GM18517 (cell line): ENCODE measurements at regions not wholly inside any gene's neighbourhood (a gene's known extent, or its start where the extent isn't known, plus 50 kb on each side); places are given as distances from the start of the nearest gene placed in this dataset.

Experiments used
- ATAC-seq: cut with Tn5 transposase; IDR thresholded peaks from one replicate; pipeline ENCODE4 v1.9.1; 2021; ENCODE audit warnings: mild to moderate bottlenecking, moderate library complexity; ENCODE audit not compliant: unreplicated experiment

- ATAC-seq: no peak
Measured at GRCh38 chr2:45275806-45276205, 266.6 kb upstream of the SIX2 start.

DNA sequence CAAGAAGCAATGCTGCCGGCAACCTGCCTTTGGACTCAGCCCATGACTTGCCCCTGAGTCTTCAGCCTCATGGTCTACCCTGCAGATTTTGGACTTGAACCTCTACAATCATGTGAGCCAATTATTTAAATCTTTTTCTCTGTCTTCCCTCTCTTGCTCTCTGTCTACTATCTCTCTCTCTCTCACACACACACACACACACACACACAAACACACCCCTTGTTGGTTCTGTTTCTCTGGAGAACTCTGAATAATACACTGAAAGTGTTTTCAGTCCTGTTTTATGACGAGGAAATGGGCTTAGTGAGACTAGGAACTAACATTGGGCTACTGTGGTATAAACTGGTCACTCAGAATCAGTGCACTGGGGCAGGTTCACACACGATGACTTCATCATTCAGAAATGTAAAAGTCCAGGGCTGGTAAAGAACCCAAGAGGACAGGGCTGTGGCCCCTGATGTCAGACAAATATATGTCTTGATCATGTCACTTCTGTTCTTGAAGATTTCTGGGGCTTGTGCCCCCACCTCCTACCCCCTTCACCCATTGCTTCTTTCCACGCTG, 266.1 kb upstream of the SIX2 start:
- ATAC-seq: no peak

GRCh38 chr2:45274250-45274926, 265.1 kb upstream of the SIX2 start:
- ATAC-seq: no peak

- ATAC-seq: no peak
Measured at GRCh38 chr2:45273412-45274249, 264.4 kb upstream of the SIX2 start.

DNA sequence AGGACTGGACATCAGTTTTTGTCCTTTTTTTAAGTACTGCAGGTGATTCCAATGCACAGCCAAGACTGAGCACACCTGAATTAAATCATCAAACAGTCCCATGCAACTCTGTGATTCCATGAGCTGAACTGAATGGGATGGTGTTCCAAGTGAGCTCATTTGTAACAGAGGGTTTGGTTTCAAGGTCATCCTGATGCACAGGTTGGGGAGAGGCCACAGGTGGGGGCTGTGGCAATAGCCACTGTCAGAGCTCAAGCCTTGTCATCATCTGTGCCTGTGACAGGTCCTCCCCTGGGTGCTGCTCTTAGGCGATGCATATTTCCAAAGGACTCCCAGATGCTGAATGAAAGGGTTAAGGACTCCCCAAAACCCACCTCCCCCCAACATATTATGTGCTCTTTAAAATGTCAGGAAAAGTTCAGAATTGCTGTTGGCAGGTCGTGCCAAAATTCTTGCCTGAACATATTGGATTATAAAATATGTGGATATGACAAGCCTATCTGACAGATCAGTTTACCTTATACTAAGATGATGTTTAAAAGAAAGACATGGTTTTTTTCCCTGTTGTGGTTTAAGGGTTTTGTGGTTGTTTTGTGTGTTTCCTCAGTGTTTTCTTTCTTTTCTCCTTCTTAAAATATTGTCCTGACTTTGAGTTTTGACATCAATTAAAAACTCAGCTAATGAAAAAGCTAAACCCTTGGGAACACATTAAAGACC, 263.5 kb upstream of the SIX2 start:
- ATAC-seq: no peak

GRCh38 chr2:45269149-45269793, 260.0 kb upstream of the SIX2 start:
- ATAC-seq: no peak

DNA sequence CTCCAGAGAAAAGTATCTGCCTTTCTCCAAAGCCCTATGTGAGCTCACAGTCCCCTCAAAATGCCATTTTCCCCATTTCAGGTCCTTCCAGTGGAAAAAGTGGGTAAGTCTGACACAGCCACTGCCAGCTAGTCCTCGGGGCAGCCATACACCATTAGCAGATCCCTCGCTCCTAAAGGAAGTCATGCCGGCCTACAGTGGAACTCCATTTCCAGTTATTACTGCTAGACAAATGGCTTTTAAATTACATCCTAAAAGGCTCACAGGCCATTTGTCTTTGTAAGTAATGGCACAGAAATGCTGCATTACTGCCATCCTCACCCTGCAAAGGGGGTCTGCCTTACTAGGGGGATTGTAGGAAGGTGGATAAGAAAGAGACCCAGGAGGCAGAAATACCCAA, 259.4 kb upstream of the SIX2 start:
- ATAC-seq: no peak

GRCh38 chr2:45267062-45267792, 258.0 kb upstream of the SIX2 start:
- ATAC-seq: no peak

DNA sequence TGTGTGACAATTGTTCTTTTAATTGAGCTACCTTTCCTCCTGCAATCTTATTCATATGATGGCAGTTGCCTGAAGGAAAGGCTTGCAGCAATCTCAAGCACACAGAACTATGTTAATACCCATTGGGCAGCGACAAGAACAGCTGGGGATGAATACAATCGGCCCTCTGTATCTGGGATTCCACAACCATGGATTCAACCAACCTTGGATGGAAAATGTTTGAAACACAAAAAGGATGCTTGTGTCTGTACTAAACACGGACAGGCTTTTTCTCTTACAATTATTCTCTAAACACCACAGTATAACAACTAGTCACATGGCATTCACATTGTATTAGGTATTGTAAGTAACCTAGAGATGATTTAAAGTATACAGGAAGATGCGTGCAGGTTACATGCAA, 256.1 kb upstream of the SIX2 start:
- no peak for ATAC-seq

- ATAC-seq: no peak
Measured at GRCh38 chr2:45264227-45265225, 255.3 kb upstream of the SIX2 start.

DNA sequence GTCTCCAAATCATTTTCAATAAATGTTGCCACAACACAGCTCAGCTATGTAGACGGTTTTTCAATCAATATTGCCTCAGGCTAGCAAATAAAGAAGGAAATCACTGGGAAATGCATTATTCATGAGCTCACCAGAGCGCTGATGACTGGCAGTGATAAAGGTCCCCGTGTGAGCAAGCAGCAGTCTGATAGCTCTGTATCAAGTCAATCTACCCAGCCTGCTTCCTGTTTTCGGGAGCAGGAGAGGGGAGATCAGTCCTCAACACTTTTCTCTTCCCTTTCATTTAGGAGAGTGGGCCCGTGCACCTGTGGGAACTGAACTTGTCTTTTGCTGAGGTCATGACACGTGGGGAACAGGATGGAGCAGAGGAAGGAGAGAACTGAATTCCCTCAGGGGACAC, 253.9 kb upstream of the SIX2 start:
- ATAC-seq: no peak

GRCh38 chr2:45261746-45262145, 252.5 kb upstream of the SIX2 start:
- no peak for ATAC-seq

DNA sequence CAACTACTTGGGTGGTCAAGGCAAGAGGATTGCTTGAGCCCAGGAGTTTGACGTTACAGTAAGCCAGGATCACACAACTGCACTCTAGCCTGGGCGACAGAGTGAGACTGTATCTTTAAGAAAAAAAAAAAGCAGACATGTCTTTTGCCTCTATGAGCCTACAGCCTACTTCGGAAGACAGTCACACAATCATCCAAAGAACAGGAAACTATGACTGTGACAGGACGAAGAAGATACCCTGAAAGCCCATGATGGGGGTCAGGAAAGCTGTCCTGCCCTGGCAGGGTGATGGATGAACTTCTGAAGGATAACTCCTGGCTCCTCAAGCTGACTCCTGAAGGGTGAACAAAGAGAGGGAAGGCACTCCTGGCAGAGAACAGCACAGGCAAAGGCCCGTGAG, 251.7 kb upstream of the SIX2 start:
- ATAC-seq: no peak

GRCh38 chr2:45259547-45260160, 250.4 kb upstream of the SIX2 start:
- ATAC-seq: no peak

DNA sequence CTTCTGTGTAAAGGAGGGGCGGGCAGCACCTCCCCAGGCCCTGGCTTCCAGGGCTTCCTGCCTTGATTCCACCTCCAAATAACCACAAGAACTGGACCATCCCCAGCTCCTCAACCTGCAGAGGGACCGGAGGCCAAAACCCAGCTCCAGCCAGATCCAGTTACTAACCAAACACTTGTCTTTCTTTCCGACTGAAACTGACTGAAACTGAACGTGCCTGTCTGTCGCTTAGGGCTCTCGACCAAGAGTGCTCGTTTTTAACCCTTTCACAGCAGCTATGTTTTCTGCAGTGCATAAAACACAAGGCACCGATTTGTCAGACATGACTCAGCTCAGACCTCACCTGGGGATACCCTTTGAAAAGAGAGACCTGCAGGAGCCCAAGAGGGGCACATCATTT, 249.9 kb upstream of the SIX2 start:
- no peak for ATAC-seq

DNA sequence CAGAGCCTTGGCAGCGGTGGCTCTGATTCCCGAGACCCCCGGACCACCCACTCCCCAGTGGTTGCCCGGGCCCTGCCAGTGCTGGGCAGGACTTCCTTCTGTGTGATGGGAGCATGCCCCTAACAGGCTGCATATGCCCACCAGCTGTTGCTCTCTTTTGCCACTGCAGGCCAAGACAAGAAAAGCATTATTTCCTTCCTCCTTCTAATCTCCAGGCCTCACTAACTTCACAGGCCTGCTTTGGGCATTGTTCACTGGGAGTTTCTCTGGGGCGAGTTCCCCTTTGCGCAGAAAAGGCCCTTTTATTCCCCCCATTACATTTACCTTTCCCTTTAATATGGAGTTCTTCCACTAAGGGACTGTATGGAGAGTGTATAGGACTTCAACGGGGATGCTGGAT, 249.1 kb upstream of the SIX2 start:
- ATAC-seq: no peak

- no peak for ATAC-seq
Measured at GRCh38 chr2:45257820-45258219, 248.6 kb upstream of the SIX2 start.

GRCh38 chr2:45256867-45257641, 247.8 kb upstream of the SIX2 start:
- no peak for ATAC-seq
